Keratinocyte (primary cell): ENCODE measurements at regions not wholly inside any gene's neighbourhood (a gene's known extent, or its start where the extent isn't known, plus 50 kb on each side); places are given as distances from the start of the nearest gene placed in this dataset.

Experiments
- DNase-seq: peaks from one replicate; pipeline ENCODE4 v3.0.0-alpha.2; 2011; ENCODE audit warnings: low read depth, missing footprints, low spot score
- FAIRE-seq: peaks from 2 replicates; lab custom pipeline; 2011; peaks lifted over from hg19 to GRCh38; lab: Jason Lieb, UNC
- H2AFZ ChIP-seq: 2 replicates; pipeline ENCODE4 v1.6.0; 2012; ENCODE audit warnings: low read length, control low read depth, inconsistent platforms; ENCODE audit not compliant: control insufficient read depth
- H3K27ac ChIP-seq: 2 replicates; pipeline ENCODE4 v1.5.1; 2011; ENCODE audit warnings: low read length; ENCODE audit not compliant: control insufficient read depth, insufficient read depth
- H3K27me3 ChIP-seq: 3 replicates; pipeline ENCODE4 v1.6.0; 2011; ENCODE audit warnings: low read length; ENCODE audit not compliant: control insufficient read depth, insufficient read depth; ENCODE audit errors: extremely low read depth
- H3K36me3 ChIP-seq, 2 experiments: 2 replicates in 1 of 2; 3 replicates in 1 of 2; pipeline ENCODE4 v1.5.1; 2011; ENCODE audit warnings: low read length in 2 of 2, mild to moderate bottlenecking in 1 of 2; ENCODE audit not compliant: control insufficient read depth in 2 of 2, insufficient read depth in 2 of 2; ENCODE audit errors: extremely low read depth in 1 of 2
- H3K4me1 ChIP-seq: 3 replicates; pipeline ENCODE4 v1.5.1; 2011; ENCODE audit warnings: low read length; ENCODE audit not compliant: control insufficient read depth, insufficient read depth; ENCODE audit errors: extremely low read depth
- H3K4me2 ChIP-seq: 3 replicates; pipeline ENCODE4 v1.6.0; 2011; ENCODE audit warnings: low read depth, low read length; ENCODE audit not compliant: control insufficient read depth, insufficient read depth; ENCODE audit errors: extremely low read depth
- H3K4me3 ChIP-seq, 3 experiments: fragments of 200-600 bp in 1 of 3; sonication (generic) in 1 of 3; 2 replicates in 2 of 3; 3 replicates in 1 of 3; pipeline ENCODE4 v1.5.1; 2011 to 2016; ENCODE audit warnings: low read length in 3 of 3, mild to moderate bottlenecking in 3 of 3, control low read depth in 2 of 3, inconsistent platforms in 1 of 3, low read depth in 1 of 3, mixed read lengths in 1 of 3, mixed run types in 1 of 3, moderate library complexity in 1 of 3; ENCODE audit not compliant: control insufficient read depth in 2 of 3, insufficient read depth in 2 of 3; ENCODE audit errors: extremely low read depth in 1 of 3
- H3K79me2 ChIP-seq: 2 replicates; pipeline ENCODE4 v1.6.0; 2012; ENCODE audit warnings: low read length; ENCODE audit not compliant: control insufficient read depth, insufficient read depth
- H3K9ac ChIP-seq: 3 replicates; pipeline ENCODE4 v1.6.0; 2011; ENCODE audit warnings: low read length; ENCODE audit not compliant: control insufficient read depth, insufficient read depth; ENCODE audit errors: extremely low read depth
- H3K9me1 ChIP-seq: 3 replicates; pipeline ENCODE4 v1.6.0; 2011; ENCODE audit warnings: low read length; ENCODE audit not compliant: control insufficient read depth, insufficient read depth; ENCODE audit errors: extremely low read depth
- H3K9me3 ChIP-seq: 2 replicates; pipeline ENCODE4 v1.5.1; 2012; ENCODE audit warnings: low read depth, low read length; ENCODE audit not compliant: control insufficient read depth
- H4K20me1 ChIP-seq: 3 replicates; pipeline ENCODE4 v1.6.0; 2011; ENCODE audit warnings: low read length; ENCODE audit not compliant: control insufficient read depth, insufficient read depth; ENCODE audit errors: extremely low read depth
- EZH2 ChIP-seq: IDR thresholded peaks from one replicate; pipeline ENCODE4 v1.6.1; 2012; ENCODE audit warnings: inconsistent platforms, mild to moderate bottlenecking, low read length, moderate library complexity
- dilution Hi-C: fragments of 300-500 bp; cut with MboI; formaldehyde crosslinking; loops from one replicate; pipeline ENCODE4 v1.7.0; 2020; ENCODE audit warnings: low sequenced_read_pairs; ENCODE audit not compliant: extremely low pct_ligation_motif_present
- TF ChIP-seq, protein P1 (sequence below), 3 experiments: IDR thresholded peaks in 1 of 3; conservative IDR thresholded peaks in 1 of 3; optimal IDR thresholded peaks in 1 of 3; 2 replicates in 2 of 3; 3 replicates in 1 of 3; pipeline versions ENCODE3 to v1.5.1; 2011; ENCODE audit warnings: low read length in 3 of 3, mild to moderate bottlenecking in 3 of 3, moderate library complexity in 2 of 3, control low read depth in 1 of 3, inconsistent platforms in 1 of 3; ENCODE audit not compliant: insufficient read depth in 2 of 3; ENCODE audit errors: extremely low read depth in 1 of 3

DNA sequence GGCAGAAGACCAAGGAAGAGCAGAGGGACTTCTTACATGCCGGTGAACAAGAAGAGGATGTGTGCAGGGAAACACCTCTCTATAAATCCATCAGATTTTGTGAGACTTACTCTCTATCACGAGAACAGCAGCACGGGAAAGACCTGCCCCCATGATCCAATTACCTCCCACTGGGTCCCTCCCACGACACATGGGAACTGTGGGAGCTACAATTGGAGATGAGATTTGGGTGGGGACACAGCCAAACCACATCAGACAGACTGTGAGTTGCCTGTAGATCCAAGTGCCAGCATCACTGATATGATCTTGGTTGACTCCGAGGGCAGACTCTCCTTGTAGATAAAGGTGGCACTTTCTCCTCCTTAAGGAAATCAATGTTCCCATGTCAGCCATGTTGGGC, 414.8 kb upstream of the JARID2 start:
- Histone ChIP-seq H3K4me3 (no peak overlapping the region), H3K27ac (no peak overlapping the region), H3K36me3 (no peaks in the 10 kb centered on the region), H3K27me3 (no peaks in the 10 kb centered on the region), H4K20me1 (no peaks in the 10 kb centered on the region), H3K9ac (no peak overlapping the region), H3K9me3 (no peaks in the 10 kb centered on the region), H3K4me1 (no peaks in the 10 kb centered on the region), H3K9me1 (no peaks in the 10 kb centered on the region), H2AFZ (no peak overlapping the region), H3K79me2 (no peaks in the 10 kb centered on the region), H3K4me2 (no peak overlapping the region)
- DNase-seq (no peak), FAIRE-seq (no peak)
- no peak for TF ChIP-seq EZH2
- TF ChIP-seq, protein P1, sequence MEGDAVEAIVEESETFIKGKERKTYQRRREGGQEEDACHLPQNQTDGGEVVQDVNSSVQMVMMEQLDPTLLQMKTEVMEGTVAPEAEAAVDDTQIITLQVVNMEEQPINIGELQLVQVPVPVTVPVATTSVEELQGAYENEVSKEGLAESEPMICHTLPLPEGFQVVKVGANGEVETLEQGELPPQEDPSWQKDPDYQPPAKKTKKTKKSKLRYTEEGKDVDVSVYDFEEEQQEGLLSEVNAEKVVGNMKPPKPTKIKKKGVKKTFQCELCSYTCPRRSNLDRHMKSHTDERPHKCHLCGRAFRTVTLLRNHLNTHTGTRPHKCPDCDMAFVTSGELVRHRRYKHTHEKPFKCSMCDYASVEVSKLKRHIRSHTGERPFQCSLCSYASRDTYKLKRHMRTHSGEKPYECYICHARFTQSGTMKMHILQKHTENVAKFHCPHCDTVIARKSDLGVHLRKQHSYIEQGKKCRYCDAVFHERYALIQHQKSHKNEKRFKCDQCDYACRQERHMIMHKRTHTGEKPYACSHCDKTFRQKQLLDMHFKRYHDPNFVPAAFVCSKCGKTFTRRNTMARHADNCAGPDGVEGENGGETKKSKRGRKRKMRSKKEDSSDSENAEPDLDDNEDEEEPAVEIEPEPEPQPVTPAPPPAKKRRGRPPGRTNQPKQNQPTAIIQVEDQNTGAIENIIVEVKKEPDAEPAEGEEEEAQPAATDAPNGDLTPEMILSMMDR (optimal IDR thresholded peaks at IDR 0.05 in 1 of 3, IDR thresholded peaks at IDR 0.05 in 1 of 3, conservative IDR thresholded peaks at IDR 0.05 in 1 of 3; ENCODE audit: extremely low read depth in 1 of 3, insufficient read depth in 2 of 3, low read length in 3 of 3) = no peak
- dilution Hi-C loops = no loop called here

- FAIRE-seq = no peak
- Histone ChIP-seq H3K27ac (no peak overlapping the region), H3K4me2 (no peak overlapping the region), H3K9me1 (no peaks in the 10 kb centered on the region), H3K36me3 (no peaks in the 10 kb centered on the region), H3K27me3 (no peaks in the 10 kb centered on the region), H3K79me2 (no peaks in the 10 kb centered on the region), H3K4me1 (no peaks in the 10 kb centered on the region), H3K9ac (no peak overlapping the region), H3K4me3 (no peak overlapping the region), H4K20me1 (no peaks in the 10 kb centered on the region), H2AFZ (no peak overlapping the region), H3K9me3 (no peaks in the 10 kb centered on the region)
- TF ChIP-seq EZH2 = no peak
- TF ChIP-seq, protein P1 (optimal IDR thresholded peaks at IDR 0.05 in 1 of 3, IDR thresholded peaks at IDR 0.05 in 1 of 3, conservative IDR thresholded peaks at IDR 0.05 in 1 of 3; ENCODE audit: extremely low read depth in 1 of 3, insufficient read depth in 2 of 3, low read length in 3 of 3) = no peak
- dilution Hi-C loops = no loop called here
- no peak for DNase-seq
Observed at GRCh38 chr6:14831937-14832336, 413.9 kb upstream of the JARID2 start.
